ENCODE measurements at regions not wholly inside any gene's neighbourhood (a gene's known extent, or its start where the extent isn't known, plus 50 kb on each side); places are given as distances from the start of the nearest gene placed in this dataset.

GRCh38 chr12:103114296-103115055 lies 157.0 kb downstream of the ASCL1 start:
- TF ChIP-seq MAX (IDR thresholded peaks at IDR 0.05; ENCODE audit: low read depth) (no peak), FOXM1 (IDR thresholded peaks at IDR 0.05; ENCODE audit: low read depth) (no peak), CTCF (IDR thresholded peaks at IDR 0.05) (no peak)
